HS-27A (cell line): ENCODE measurements at regions not wholly inside any gene's neighbourhood (a gene's known extent, or its start where the extent isn't known, plus 50 kb on each side); places are given as distances from the start of the nearest gene placed in this dataset.
"Not testable (repeated sequence)": the region's sequence is repeated elsewhere in the genome, so short reads cannot be mapped to it uniquely, and the experiment has no call there.

Source experiments
- DNase-seq: peaks from one replicate; pipeline ENCODE4 v3.0.0-alpha.2; 2012; ENCODE audit warnings: low read depth, missing footprints

DNA sequence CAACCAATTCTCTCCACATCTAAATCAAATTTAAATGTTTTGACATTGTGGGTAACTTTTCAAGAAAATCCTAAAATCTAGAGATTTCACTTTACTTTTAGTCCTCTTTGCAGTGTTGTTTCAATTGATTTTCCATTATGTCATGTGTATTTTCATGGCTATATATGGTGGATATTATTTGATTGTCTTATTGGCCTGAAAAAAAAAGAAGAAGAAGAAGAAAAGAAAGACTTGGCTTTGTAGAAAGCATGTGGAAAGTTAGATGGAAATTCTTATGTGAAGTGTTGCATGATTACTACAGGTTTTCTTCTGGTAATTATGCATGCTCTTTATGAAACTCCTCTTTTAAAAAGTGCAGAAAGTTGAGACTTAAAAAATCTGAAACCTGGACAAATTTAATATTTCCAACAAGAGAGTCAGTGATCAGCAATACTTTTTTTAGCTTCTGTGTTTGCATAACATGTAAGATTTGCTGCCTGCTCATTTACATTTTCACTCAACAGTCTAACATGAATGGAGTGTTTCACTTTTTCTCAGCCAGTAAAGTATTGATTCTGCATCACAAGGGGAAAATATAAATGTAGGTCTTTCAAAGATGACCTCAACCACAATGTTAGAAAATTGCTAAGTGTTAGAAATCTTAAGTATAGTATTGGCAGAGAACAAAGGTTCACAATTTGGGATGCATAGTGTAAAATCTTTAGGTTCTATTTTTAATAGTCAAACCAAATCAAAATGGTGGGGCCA, 438.7 kb downstream of the BCKDHB start:
- no peak for DNase-seq

DNA sequence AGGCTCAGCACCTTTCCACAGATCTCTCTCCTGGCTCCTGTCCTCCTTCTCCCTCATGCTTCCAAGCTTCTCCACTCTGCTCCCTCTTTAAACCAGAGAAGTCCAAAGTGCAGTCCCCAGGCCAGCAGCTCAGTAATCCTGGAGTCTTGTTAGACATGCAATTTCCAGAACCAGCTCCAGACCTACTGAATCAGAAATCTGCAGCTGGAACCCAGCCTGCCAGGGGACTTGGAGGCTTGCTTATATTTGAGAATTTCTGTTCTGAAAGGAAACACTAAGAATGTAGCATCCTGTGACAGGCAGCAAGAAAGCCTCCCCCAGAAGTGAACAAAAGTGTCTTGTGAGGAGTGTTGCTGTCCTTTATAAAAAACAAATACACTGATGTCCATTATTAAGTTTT, 438.1 kb downstream of the BCKDHB start:
- DNase-seq = no peak

DNA sequence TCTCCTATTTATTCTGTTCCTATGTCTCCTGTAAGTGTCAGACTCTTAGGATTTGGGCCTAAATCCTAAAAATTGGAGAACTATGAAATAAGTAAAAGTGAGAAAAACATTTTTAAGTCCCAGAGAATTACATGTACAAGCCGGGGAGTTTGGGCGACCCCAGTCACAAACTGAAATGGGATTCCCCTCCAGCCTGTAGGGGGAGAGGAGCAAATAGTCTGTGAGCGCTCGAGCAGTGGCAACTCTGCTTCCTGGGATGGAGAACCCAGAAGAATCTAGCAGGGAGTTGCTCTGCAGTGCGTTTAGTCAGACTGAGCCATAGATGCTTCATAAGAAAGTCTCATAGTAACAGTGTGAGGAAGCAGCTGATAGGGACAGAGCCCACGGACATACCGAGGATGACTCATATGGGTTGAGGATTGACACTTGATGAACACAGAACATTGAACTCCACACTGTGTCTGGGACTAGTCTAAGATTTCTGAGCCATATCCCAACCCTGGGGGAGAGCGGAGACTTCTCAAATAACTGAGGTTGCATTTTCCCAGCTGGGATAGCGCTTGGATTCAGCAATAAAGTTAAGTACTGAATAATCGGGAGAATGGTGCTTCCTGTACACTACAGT, 437.2 kb downstream of the BCKDHB start:
- DNase-seq = peak; percentile 40

DNA sequence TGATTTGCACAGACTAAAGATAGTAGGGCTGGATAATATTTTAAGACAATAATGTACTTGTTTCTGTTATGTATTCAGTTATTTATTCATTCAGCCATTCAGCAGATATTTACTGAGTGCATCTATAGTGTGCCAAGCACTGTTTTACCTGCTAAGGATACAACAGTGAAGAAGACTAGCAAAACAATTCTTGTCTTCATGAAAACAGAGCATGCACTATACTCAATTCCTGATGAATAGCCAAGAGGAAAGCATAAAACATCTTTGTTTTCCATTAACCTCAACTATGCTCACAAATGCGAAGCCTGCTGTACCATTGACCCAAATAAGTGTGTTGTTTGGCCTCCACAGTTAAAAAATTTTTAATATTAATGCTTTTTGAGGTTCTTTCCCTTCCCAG, 436.7 kb downstream of the BCKDHB start:
- DNase-seq = no peak

DNA sequence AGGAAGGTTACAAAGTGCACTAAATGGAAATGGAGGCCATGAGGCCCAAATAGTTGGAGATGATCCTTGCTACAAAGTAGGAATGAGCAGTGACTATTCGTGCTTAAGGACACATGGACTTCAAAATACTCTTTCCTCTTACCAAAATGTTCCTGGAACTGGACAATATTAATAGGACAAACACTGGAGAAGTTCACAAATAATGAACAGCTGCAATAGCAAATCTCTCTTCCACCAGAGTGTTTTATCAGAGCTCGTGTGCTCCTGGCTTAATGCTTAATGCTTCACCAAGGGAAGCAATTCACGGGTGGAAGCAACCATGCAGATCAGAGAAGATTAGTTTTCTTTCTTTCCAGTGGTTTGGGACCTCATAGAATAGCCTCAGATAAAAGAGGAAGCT, 435.4 kb downstream of the BCKDHB start:
- no peak for DNase-seq

DNA sequence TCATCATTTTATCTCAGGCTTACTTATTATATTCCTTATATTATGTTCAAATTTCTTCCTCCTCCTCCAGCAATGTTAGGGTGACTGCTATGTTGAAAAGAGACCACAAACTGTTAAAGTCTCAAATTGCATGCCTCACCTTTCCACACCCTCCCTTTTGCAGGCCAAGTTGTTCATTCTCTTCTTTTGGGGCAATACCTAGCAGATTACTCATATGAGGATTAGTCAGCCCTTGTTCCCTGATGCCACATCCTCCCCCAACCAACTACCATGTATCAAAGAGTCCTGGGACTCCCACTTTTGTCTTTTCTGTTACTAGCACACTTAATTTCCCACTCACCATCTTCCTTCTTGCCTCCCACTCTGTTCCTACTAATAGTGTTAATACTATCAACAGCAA, 434.7 kb downstream of the BCKDHB start:
- peak; percentile 72 for DNase-seq

DNA sequence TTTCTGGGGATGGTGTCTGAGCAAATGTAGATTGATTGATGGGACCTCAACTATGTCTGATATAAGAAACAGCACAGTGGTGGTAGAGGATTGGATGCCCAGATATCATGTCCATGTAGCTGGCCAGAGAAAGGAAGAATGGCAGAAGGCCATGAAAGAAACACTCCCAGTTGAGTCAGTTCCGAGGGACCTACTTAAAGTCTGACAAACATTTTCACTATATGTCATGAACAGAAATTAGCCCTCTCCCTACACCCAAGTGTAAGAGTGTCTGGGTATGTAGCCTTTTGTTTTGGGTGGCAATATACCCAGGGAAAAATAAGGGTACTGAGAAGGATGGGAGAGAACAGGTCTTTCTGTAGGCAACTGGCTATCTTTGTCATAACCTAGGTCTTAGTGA, 434.2 kb downstream of the BCKDHB start:
- DNase-seq = no peak

DNA sequence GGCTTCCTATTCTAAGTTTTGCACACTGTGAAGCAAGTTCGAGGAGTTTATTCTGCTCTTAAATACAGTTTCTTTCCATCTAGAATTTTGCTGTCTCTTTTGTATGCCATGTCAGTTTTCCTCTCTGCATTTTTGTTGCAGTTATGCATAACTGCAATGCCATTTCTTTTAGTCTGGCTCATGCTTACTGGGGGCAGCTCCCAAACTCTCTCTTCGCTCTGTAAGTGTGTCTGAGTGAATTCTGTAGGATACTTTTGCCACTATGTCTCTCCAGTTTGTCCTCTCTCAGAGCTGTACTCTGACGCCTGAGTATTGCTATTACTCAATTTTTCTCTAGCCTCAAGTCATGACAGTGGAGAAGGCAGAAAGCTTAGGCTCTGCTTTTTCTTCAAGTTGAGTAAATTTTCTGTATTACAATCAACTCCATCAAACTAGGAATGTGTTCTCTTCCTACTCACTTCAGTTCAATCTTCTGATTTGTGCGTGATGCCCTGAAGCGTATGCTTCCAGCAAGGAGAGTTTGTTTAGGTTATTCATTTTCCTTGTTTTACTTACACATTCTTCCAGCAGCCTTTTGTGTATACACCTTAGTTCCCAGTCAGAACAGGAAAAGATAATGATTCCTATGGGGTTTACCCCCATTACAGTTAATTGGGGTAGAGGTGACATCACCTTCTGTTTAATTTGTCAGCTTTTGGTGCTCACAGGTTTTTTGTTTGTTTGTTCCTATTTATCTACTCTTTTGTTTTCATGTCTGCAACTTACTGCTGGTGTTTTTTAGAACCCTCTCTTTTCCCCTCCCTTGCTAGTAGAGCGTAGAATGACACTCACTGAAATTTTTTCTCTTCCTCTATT, 430.9 kb downstream of the BCKDHB start:
- no peak for DNase-seq

DNA sequence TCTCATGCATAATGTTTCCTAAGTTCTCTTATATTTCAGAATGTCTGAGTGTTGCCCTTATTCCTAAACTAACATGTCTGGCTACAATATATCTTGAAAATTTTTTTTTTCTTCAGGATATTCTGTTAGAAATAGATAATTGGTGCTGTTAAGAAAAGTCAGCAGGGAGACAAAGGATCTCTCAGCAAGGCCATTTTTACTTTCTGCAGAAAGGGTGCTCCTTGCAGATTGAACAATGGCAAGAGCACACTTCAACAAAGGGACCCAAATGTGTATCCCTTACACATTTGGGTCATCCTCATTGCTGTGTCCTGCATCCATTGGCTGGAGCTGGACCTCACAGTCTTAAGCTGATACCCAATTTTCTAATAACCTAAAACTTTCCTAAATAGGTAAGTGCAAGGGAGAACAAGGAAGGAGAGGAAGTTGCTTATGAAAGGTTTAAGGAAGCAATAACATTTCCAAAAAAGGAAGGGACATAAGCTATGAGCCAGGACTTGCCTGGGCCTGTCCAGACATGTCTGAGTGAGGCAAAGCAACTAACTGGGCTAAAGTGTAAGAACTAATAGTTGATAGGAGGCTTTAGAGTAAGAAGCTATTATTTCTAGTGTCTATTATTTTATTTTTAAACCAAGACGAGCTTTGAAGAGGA, 429.6 kb downstream of the BCKDHB start:
- no peak for DNase-seq

DNA sequence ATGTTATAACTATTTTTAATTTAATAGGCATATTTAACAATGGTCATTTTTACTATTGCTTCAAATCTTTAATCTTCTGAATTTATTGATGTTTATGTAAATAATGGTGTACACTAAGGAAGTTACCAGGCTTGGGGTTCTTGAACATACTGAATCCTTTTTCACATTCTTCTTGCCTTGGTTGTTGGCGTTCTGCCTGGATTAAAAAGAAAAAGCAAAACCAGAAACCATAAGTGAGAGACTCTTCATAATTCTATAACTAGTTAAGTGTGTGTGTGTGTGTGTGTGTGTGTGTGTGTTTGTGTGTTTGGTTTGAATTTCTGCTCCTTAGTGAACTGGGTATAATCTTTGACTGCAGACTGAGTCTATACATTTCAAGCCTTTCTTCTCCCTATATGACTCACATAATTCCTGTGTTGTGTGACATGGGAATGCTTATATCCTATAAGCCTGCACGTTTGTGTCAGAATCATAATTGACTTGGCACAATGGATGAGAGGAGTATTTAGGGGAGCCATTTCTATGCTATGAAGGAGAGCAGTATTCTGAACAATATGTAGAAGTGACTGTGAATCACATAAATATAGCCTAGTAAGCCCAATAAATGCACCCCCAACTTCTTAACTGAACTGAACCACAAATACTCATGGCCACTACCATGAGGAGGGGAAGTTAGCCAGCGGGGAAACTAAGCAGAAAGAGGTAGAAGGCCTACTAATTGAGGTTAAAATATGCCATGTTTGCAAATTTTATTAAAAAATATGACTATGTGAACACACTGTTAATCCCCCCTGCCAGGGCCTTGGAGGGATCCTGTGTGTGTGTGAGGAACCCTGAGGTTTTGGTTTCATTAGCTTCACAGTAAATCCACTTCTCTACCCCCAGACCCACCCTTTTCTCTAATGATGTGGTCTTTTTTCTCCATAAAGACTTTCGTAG, 425.5 kb downstream of the BCKDHB start:
- DNase-seq = no peak

DNA sequence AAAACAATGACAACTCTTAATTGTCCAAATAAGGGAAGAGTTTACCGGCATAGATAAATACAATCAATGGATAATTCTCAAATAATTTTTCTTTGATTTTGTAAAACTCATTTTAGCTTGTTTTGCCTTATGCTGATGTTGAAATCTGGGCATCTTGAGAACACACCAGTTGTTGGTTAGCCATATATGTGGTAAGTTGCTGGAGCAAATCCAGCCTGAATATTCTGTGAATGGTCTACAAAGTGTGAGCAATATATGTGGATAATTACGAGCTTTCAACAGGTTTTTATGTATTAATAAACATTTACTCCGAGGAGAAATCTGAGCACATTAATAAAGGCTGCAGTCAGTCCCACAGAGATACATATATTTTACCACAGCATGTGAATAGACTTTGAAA, 423.6 kb downstream of the BCKDHB start:
- DNase-seq = no peak

DNA sequence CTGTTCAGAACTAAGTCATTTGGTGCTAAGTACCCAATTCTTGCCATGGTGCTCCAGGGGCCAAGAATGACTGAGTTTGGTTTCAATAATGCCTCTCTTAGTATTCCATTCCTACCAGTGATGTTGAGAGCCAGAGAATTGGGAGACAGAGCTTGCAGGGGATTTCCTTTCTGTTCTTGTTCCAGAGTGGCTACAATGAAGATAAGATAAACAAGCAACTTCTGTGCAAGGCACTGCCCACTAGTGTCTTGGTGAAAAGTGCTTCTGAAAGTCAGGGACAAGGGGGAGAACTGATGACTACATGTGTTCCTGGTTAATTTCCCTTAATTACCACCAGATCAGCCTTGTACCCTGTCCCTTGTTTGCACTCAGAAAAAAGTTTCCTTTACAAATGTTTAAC, 421.6 kb downstream of the BCKDHB start:
- DNase-seq = no peak

DNA sequence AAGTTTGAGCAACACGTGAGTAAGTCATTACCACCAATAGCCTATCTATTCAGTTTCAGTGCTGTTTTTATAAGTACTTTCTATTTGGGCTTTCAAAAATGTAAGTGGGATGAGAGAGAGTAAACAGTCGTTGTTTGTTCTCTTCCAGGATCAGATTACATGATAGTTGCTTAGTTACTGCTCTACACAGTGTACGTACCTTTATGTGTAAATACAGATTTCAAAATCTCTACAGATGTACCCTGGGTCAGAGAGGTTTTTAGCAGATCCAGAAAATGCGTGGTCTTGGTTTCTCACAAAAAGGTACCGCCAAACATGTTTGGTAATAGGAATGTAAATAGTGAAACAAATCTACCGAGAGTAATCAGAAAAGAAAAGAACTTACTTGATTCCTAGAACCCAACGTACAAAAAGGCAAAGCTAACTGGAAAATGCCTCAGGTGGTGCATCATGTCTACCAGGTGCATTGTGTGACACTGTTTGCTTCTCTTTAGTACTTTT, 421.1 kb downstream of the BCKDHB start:
- DNase-seq = no peak

DNA sequence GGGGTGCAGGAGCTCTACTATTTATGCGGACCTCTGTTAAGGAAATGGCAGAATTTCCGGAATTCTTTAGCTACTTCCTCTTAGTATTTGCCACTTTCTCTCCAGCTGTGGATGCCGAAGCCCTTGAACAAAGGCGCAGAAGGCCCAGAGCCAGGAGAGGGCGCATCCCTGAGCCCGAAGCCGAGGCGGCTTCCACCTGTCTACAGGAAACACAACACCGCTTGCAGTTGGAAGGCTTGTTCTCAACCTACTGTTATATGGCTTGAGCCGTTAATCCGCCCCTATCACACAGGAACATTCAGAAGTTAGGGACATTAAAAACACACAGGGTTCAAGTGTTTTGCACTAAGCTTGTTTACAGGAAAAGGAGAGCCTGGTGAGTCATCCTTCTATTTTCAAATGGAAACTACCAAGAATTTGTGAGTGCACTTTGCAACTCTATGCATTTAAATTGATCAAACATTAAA, 417.1 kb downstream of the BCKDHB start:
- DNase-seq = no peak

DNA sequence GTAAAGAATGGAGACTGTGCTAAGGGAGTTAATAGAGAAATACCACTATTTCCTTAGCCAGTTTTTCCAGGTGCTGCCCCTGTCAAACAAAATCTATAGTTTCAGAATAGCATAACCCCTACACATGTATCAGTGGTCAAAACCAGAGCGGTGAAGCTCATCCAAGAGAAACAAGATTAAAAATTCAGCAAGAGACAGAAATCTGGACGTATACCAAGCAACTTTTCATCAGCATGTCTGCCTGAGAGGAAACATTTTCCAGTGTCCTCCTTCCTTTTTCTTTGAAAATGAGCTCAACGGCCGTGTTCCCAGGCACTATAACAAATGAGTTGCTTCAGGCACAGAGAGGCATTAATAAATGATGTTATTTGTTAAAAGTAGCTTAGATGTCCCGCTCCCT, 416.5 kb downstream of the BCKDHB start:
- DNase-seq = no peak

DNA sequence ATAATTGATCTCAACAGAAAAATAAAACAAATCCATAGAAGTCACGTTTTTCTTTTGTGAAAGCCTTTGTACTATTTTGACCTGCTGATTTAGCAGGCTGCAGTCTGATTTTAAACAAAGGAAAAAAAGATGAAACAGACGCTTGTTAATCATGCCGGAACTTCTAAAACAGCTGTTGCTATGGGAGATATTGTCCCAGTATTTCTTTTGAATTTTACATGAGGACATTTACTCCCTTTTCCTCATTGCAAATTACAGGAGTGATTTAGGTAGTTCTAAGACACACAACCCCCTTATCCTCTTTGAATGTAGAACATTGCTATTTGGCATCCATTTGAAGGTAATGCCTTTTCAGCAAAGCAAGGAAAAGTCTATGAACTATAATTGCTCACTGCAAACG, 416.1 kb downstream of the BCKDHB start:
- DNase-seq = no peak

DNA sequence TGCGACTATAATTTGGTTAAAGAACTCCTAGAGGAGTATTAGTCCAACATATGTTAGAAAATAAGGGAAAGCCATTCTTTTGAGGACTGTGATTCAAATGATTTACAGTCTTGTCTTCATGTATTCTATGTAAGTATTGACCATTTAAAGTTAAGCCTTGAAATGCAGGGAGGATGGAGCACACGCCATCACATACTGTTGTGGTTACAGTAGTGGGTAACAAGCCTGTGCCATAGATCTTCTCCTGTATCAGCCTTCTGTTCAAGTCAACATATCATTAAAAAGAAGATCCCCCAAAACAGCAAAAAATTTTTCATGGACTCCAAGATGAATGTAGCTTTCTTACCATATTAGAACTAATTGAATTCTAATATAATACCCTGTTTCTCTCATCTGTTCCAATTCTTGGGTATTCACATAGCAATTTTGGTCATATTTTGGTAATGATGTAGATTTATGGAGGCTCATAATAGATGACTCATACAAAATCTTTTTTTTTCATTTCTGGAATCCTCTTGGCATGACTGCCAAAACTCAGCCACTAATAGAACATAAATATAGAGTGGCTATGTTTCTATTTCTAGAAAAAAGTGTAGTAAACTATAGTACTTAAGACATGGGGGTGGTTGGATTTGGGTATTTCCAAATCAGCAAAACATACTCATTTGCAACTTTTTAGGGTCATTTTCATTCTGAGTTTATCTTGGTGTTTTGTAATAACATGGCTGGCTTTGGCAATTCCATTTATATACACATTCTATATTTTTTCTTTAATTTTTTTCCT, 413.5 kb downstream of the BCKDHB start:
- no peak for DNase-seq

DNA sequence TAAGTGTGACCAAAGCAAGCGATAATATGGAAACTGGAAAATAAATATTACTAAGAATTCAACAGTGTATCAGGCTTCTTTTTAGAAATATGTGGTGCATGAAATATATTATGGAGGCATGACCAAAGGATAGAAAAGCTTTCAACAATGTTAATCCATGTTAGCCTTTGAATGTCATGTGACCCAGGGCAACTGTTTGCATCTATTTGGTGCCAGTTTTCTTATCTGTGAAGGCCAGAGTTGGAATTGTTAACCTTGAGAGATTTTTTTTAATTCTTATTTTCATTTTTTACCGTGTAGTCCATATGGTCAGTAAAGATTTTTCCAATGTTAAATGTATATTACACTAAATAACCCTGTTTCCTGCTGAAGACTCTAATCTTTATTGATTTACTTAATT, 411.1 kb downstream of the BCKDHB start:
- DNase-seq = no peak

DNA sequence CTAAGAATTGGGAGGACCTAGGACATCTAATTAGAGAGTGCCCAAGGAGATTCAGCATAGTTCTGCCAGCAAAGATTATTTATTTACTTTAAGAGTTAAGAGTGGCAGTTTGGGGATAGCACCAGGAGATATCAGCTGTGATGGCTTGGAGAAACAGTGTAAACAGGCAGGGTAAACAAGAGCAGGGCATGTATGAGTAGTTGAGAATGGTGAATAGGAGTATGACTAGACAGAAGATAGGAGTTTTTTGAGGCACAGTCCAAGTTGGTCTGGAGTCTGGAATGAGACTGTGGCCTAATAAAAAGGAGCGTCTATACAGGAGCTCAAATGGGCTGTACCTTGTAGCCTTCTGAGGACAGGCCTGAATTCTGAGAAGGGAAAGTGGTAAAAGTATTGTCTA, 404.1 kb downstream of the BCKDHB start:
- DNase-seq = not testable (repeated sequence)
